Lung (tissue), 11 donors: ENCODE measurements at regions not wholly inside any gene's neighbourhood (a gene's known extent, or its start where the extent isn't known, plus 50 kb on each side); places are given as distances from the start of the nearest gene placed in this dataset.

Experiments used
- ATAC-seq: fragments of 200-7000 bp; cut with Tn5 transposase; one replicate; pipeline ENCODE4 v1.9.1; 2020; ENCODE audit warnings: moderate number of reproducible peaks; ENCODE audit not compliant: insufficient read depth, low FRiP score
- DNase-seq, 3 donors: peaks; one replicate each; pipeline ENCODE4 v3.0.0-alpha.2; 2013 to 2017
- H3K27ac ChIP-seq, 2 donors: one replicate each; pipeline ENCODE4 v1.5.1; 2013; ENCODE audit warnings: mild to moderate bottlenecking in 2 of 2, moderate library complexity in 2 of 2, control low read depth in 1 of 2, inconsistent platforms in 1 of 2, low read depth in 1 of 2, low read length in 1 of 2
- H3K27me3 ChIP-seq, 3 donors: one replicate each; pipeline ENCODE4 v1.5.1; 2013; ENCODE audit warnings: low read length in 2 of 3; ENCODE audit not compliant: control insufficient read depth in 3 of 3, insufficient read depth in 3 of 3
- H3K36me3 ChIP-seq, 4 donors: one replicate each; pipeline ENCODE4 v1.5.1; 2013; ENCODE audit warnings: low read length in 4 of 4, mild to moderate bottlenecking in 1 of 4, moderate library complexity in 1 of 4; ENCODE audit not compliant: control insufficient read depth in 4 of 4, insufficient read depth in 4 of 4
- H3K4me1 ChIP-seq, 5 donors: one replicate each; pipeline ENCODE4 v1.5.1; 2013; ENCODE audit warnings: low read length in 5 of 5, mild to moderate bottlenecking in 2 of 5, moderate library complexity in 1 of 5; ENCODE audit not compliant: control insufficient read depth in 5 of 5, insufficient read depth in 5 of 5
- H3K4me3 ChIP-seq: one replicate; pipeline ENCODE4 v1.5.1; 2013; ENCODE audit warnings: mild to moderate bottlenecking, control low read depth, moderate library complexity
- H3K9ac ChIP-seq, 2 donors: one replicate each; pipeline ENCODE4 v1.5.1; 2013; ENCODE audit warnings: low read length in 2 of 2, control low read depth in 1 of 2; ENCODE audit not compliant: insufficient read depth in 1 of 2
- H3K9me3 ChIP-seq, 4 donors: one replicate each; pipeline ENCODE4 v1.5.1; 2013; ENCODE audit warnings: low read length in 3 of 4, mild to moderate bottlenecking in 1 of 4, moderate library complexity in 1 of 4; ENCODE audit not compliant: control insufficient read depth in 4 of 4, insufficient read depth in 3 of 4
- CTCF ChIP-seq: IDR thresholded peaks from 2 replicates; pipeline ENCODE4 v1.5.1; 2012; ENCODE audit warnings: mild to moderate bottlenecking; ENCODE audit errors: control extremely low read depth, extremely low read depth
- WGBS, 2 donors: extraction: QIAGEN DNeasy Blood & Tissue Kit; methylation state at CpG; one replicate each; pipeline ENCODE4 v1.1.7; 2013; 5-methylcytosine and 5-hydroxymethylcytosine counted together
- donor health status: control.
- donor health status: control.
- donor health status: Bipolar disorder and iron deficiency.
- donor health status: healthy.
- donor health status: DM: yes; HTN: yes; CAD: no.

- DNase-seq (no peak), ATAC-seq (no peak)
- TF ChIP-seq CTCF, result no peak
- Histone ChIP-seq H3K4me1 (no peaks in the 10 kb centered on the region), H3K4me3 (no peak overlapping the region), H3K27ac (no peak overlapping the region), H3K27me3 (no peaks in the 10 kb centered on the region), H3K36me3 (no peaks in the 10 kb centered on the region), H3K9me3 (no peaks in the 10 kb centered on the region), H3K9ac (no peak overlapping the region)
- 83 to 87% methylated on average over 5 of the region's 5 CpGs for WGBS, 2 donors
Observed at GRCh38 chr13:58437427-58437826, 805.9 kb downstream of the PCDH17 start.

GRCh38 chr13:58446979-58447378 is 815.4 kb downstream of the PCDH17 start:
- no peak overlapping the region for H3K4me3 ChIP-seq
- ATAC-seq (no peak), DNase-seq (no peak)
- H3K4me1 ChIP-seq, result no peaks in the 10 kb centered on the region
- H3K9me3 ChIP-seq, result no peaks in the 10 kb centered on the region
- H3K36me3 ChIP-seq, result no peaks in the 10 kb centered on the region
- H3K27ac ChIP-seq, result no peak overlapping the region
- TF ChIP-seq CTCF, result no peak
- H3K9ac ChIP-seq, result no peak overlapping the region
- WGBS, 2 donors, result 78 to 82% methylated on average over 2 of the region's 2 CpGs
- no peaks in the 10 kb centered on the region for H3K27me3 ChIP-seq

- no peak for ATAC-seq
- Histone ChIP-seq H3K27me3 (no peaks in the 10 kb centered on the region), H3K4me1 (no peaks in the 10 kb centered on the region), H3K4me3 (no peak overlapping the region), H3K9me3 (peaks cover 0 to 5% (median 0%) of the 10 kb centered on the region in 4 donors), H3K36me3 (no peaks in the 10 kb centered on the region), H3K9ac (no peak overlapping the region), H3K27ac (no peak overlapping the region)
- no peak for TF ChIP-seq CTCF
- whole genome bisulfite sequencing, 2 donors, result 50 to 80% methylated on average over 3 of the region's 3 CpGs
- peak in 2 of 3 donors; percentile 10 to 35 for DNase-seq
Observed at GRCh38 chr13:58452123-58452623, 820.6 kb downstream of the PCDH17 start.

GRCh38 chr13:58455094-58455493 is 823.5 kb downstream of the PCDH17 start:
- DNase-seq (no peak), ATAC-seq (no peak)
- no peaks in the 10 kb centered on the region for H3K27me3 ChIP-seq
- peaks cover 0 to 5% (median 0%) of the 10 kb centered on the region in 4 donors for H3K9me3 ChIP-seq
- H3K27ac ChIP-seq, result no peak overlapping the region
- no peaks in the 10 kb centered on the region for H3K4me1 ChIP-seq
- H3K4me3 ChIP-seq, result no peak overlapping the region
- H3K9ac ChIP-seq, result no peak overlapping the region
- no peaks in the 10 kb centered on the region for H3K36me3 ChIP-seq
- no peak for TF ChIP-seq CTCF
